Skeletal muscle tissue (tissue), 3 donors: ENCODE measurements at regions not wholly inside any gene's neighbourhood (a gene's known extent, or its start where the extent isn't known, plus 50 kb on each side); places are given as distances from the start of the nearest gene placed in this dataset.
"Not testable (repeated sequence)": the region's sequence is repeated elsewhere in the genome, so short reads cannot be mapped to it uniquely, and the experiment has no call there.

Experiments
- H3K27ac ChIP-seq: one replicate; pipeline ENCODE4 v1.7.0; 2013; ENCODE audit warnings: mild to moderate bottlenecking, low read depth, low read length, inconsistent platforms
- H3K27me3 ChIP-seq, 3 donors: one replicate each; pipeline ENCODE4 v1.7.0; 2013; ENCODE audit warnings: low read length in 3 of 3; ENCODE audit not compliant: control insufficient read depth in 3 of 3, insufficient read depth in 3 of 3
- H3K36me3 ChIP-seq, 3 donors: one replicate each; pipeline ENCODE4 v1.7.0; 2013; ENCODE audit warnings: low read length in 3 of 3; ENCODE audit not compliant: control insufficient read depth in 3 of 3, insufficient read depth in 3 of 3
- H3K4me1 ChIP-seq, 3 donors: one replicate each; pipeline ENCODE4 v1.7.0; 2013; ENCODE audit warnings: low read length in 3 of 3, mild to moderate bottlenecking in 3 of 3; ENCODE audit not compliant: control insufficient read depth in 3 of 3, insufficient read depth in 3 of 3
- H3K4me3 ChIP-seq, 3 donors: one replicate each; pipeline ENCODE4 v1.7.0; 2013; ENCODE audit warnings: low read length in 3 of 3
- H3K9ac ChIP-seq, 3 donors: one replicate each; pipeline ENCODE4 v1.7.0; 2013; ENCODE audit warnings: low read length in 3 of 3, mild to moderate bottlenecking in 3 of 3, moderate library complexity in 2 of 3, low read depth in 1 of 3
- H3K9me3 ChIP-seq, 3 donors: one replicate each; pipeline ENCODE4 v1.7.0; 2013; ENCODE audit warnings: low read length in 3 of 3; ENCODE audit not compliant: control insufficient read depth in 3 of 3
- donor health status: Osteomylitis.

- H3K27ac ChIP-seq, result no peak overlapping the region
- no peaks in the 10 kb centered on the region for H3K27me3 ChIP-seq
- H3K9me3 ChIP-seq, result no peaks in the 10 kb centered on the region
- no peak overlapping the region for H3K9ac ChIP-seq
- H3K36me3 ChIP-seq, result no peaks in the 10 kb centered on the region
- H3K4me3 ChIP-seq, result no peak overlapping the region
- no peaks in the 10 kb centered on the region for H3K4me1 ChIP-seq
Measured at GRCh38 chr13:80070024-80070703, 270.8 kb downstream of the SPRY2 start.

DNA sequence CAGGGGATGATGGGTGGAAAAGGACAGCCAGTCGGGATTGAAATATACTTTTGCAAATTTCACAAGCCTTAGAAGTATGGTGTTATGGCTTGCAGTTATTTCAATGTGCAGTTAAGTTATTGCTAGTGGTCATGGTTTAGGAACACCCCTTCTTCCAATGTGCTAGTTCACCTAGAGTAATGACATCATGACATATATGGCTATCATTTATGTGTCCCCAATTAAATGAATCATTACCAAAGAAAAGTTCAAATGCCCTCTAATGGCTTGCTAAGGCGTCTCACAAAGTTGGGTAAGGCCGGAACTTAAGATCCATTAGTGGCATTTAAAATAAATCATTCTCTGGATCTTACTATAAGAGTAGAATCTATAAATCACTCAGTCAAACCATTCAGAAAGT, 271.6 kb downstream of the SPRY2 start:
- H3K4me3 ChIP-seq, result no peak overlapping the region
- H3K4me1 ChIP-seq, result no peaks in the 10 kb centered on the region

GRCh38 chr13:80065996-80066395, 274.9 kb downstream of the SPRY2 start:
- Histone ChIP-seq H3K36me3 (no peaks in the 10 kb centered on the region), H3K9ac (no peak overlapping the region), H3K9me3 (no peaks in the 10 kb centered on the region), H3K27me3 (no peaks in the 10 kb centered on the region), H3K4me1 (no peaks in the 10 kb centered on the region), H3K27ac (no peak overlapping the region), H3K4me3 (no peak overlapping the region)

More for the DNA sequence above, 271.6 kb downstream of the SPRY2 start:
- Histone ChIP-seq H3K27ac (no peak overlapping the region), H3K36me3 (no peaks in the 10 kb centered on the region), H3K9me3 (no peaks in the 10 kb centered on the region), H3K27me3 (no peaks in the 10 kb centered on the region), H3K9ac (no peak overlapping the region)

DNA sequence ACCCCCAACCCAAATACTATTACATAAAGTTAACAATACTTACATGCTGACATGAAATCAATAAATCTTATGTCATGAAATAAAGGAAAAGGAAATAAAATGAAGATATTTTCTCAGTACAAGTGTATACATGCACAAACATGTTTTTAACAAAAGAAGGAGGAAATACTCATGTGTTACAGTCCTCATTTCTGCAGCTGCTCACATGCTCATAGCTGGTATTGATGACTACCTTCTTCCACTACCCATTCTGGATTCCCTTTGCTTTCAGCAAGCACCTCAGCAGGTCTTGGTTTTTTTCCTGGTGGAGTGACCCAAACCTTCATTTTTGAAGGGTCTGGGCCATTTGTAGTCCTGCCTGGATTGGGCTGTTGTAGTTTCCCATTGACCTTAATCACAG, 278.5 kb downstream of the SPRY2 start:
- not testable (repeated sequence) for H3K9ac ChIP-seq, H3K4me3 ChIP-seq, H3K27me3 ChIP-seq, H3K36me3 ChIP-seq, H3K4me1 ChIP-seq, H3K9me3 ChIP-seq, H3K27ac ChIP-seq

- no peaks in the 10 kb centered on the region for H3K36me3 ChIP-seq
- H3K27ac ChIP-seq, result no peak overlapping the region
- no peaks in the 10 kb centered on the region for H3K9me3 ChIP-seq
- H3K27me3 ChIP-seq, result no peaks in the 10 kb centered on the region
- no peaks in the 10 kb centered on the region for H3K4me1 ChIP-seq
- no peak overlapping the region for H3K9ac ChIP-seq
- H3K4me3 ChIP-seq, result no peak overlapping the region
Measured at GRCh38 chr13:80059789-80060188, 281.1 kb downstream of the SPRY2 start.

GRCh38 chr13:80058626-80059025, 282.3 kb downstream of the SPRY2 start:
- H3K36me3 ChIP-seq, result no peaks in the 10 kb centered on the region
- H3K27ac ChIP-seq, result no peak overlapping the region
- H3K27me3 ChIP-seq, result no peaks in the 10 kb centered on the region
- no peaks in the 10 kb centered on the region for H3K4me1 ChIP-seq
- no peak overlapping the region for H3K9ac ChIP-seq
- no peak overlapping the region for H3K4me3 ChIP-seq
- no peaks in the 10 kb centered on the region for H3K9me3 ChIP-seq

DNA sequence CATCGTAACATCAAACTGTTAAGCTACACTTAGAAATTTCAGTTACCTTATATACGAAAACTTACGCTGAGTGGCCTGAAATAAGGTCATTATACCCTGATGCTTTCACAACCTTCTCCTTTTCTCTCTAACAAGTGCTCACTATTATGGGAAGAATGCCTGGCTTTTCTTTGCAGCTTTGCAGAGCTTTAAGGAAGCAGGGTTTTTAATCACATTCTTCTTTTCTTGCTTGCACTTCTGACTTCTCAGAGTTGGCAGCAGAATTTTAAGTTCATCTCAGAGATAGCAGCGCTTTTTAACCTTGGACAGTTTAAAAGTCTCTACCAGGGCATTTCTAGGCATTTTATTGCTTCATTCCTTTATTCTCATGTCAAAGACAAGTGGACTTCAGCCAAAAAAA, 285.1 kb downstream of the SPRY2 start:
- Histone ChIP-seq H3K36me3 (no peaks in the 10 kb centered on the region), H3K27me3 (no peaks in the 10 kb centered on the region), H3K4me1 (no peaks in the 10 kb centered on the region), H3K9me3 (no peaks in the 10 kb centered on the region), H3K27ac (no peak overlapping the region), H3K9ac (no peak overlapping the region), H3K4me3 (no peak overlapping the region)

- no peaks in the 10 kb centered on the region for H3K36me3 ChIP-seq
- H3K4me1 ChIP-seq, result peaks cover 0 to 3% (median 2%) of the 10 kb centered on the region in 3 donors
- H3K9ac ChIP-seq, result no peak overlapping the region
- H3K27me3 ChIP-seq, result no peaks in the 10 kb centered on the region
- no peaks in the 10 kb centered on the region for H3K9me3 ChIP-seq
- H3K4me3 ChIP-seq, result no peak overlapping the region
- no peak overlapping the region for H3K27ac ChIP-seq
Measured at GRCh38 chr13:80054806-80055205, 286.1 kb downstream of the SPRY2 start.

GRCh38 chr13:80052286-80052685, 288.6 kb downstream of the SPRY2 start:
- Histone ChIP-seq H3K9me3 (no peaks in the 10 kb centered on the region), H3K9ac (no peak overlapping the region), H3K27me3 (no peaks in the 10 kb centered on the region), H3K4me3 (no peak overlapping the region), H3K4me1 (peaks cover 3 to 14% (median 11%) of the 10 kb centered on the region in 3 donors), H3K27ac (no peak overlapping the region), H3K36me3 (no peaks in the 10 kb centered on the region)

- no peak overlapping the region for H3K9ac ChIP-seq
Measured at GRCh38 chr13:80050252-80050651, 290.7 kb downstream of the SPRY2 start.

More at GRCh38 chr13:80050252-80050651, 290.7 kb downstream of the SPRY2 start:
- H3K4me1 ChIP-seq, result peaks cover 3 to 14% (median 11%) of the 10 kb centered on the region in 3 donors
- H3K27ac ChIP-seq, result no peak overlapping the region
- H3K4me3 ChIP-seq, result no peak overlapping the region
- H3K27me3 ChIP-seq, result no peaks in the 10 kb centered on the region
- H3K36me3 ChIP-seq, result no peaks in the 10 kb centered on the region
- no peaks in the 10 kb centered on the region for H3K9me3 ChIP-seq
